Ascending aorta (tissue), 2 donors: ENCODE measurements at regions not wholly inside any gene's neighbourhood (a gene's known extent, or its start where the extent isn't known, plus 50 kb on each side); places are given as distances from the start of the nearest gene placed in this dataset.

Source experiments
- DNase-seq, 2 donors: peaks; one replicate each; pipeline ENCODE4 v3.0.0-alpha.2; 2019; ENCODE audit warnings: low spot score in 2 of 2
- H3K27ac ChIP-seq, 2 donors: fragments of 200-600 bp; sonication (generic); one replicate each; pipeline ENCODE4 v1.5.1; 2016 to 2017; ENCODE audit warnings: mild to moderate bottlenecking in 1 of 2
- H3K27me3 ChIP-seq: fragments of 200-600 bp; sonication (generic); one replicate; pipeline ENCODE4 v1.5.1; 2017
- H3K36me3 ChIP-seq, 2 donors: fragments of 200-600 bp; sonication (generic); one replicate each; pipeline ENCODE4 v1.5.1; 2016
- H3K4me1 ChIP-seq, 2 donors: fragments of 200-600 bp; sonication (generic); one replicate each; pipeline ENCODE4 v1.5.1; 2016 to 2017; ENCODE audit warnings: mild to moderate bottlenecking in 1 of 2
- H3K4me3 ChIP-seq, 2 donors: fragments of 200-600 bp; sonication (generic); one replicate each; pipeline ENCODE4 v1.5.1; 2016 to 2017; ENCODE audit warnings: mild to moderate bottlenecking in 1 of 2
- H3K9me3 ChIP-seq, 2 donors: fragments of 200-600 bp; sonication (generic); one replicate each; pipeline ENCODE4 v1.5.1; 2016
- CTCF ChIP-seq, 3 experiments: fragments of 200-600 bp in 2 of 3; fragments of 450-650 bp in 1 of 3; sonication (generic) in 2 of 3; IDR thresholded peaks; one replicate each; pipeline ENCODE4 v1.5.1; 2016 to 2019; ENCODE audit warnings: antibody characterized with exemption in 3 of 3, mild to moderate bottlenecking in 1 of 3, moderate library complexity in 1 of 3
- intact Hi-C: fragments of 100-400 bp; cut with DNase I; formaldehyde crosslinking; loops from one replicate; pipeline ENCODE4 v1.15.1; 2023

GRCh38 chr13:40456397-40456953, 210.0 kb downstream of the FOXO1 start:
- Histone ChIP-seq H3K4me1 (peaks cover 0 to 20% of the 10 kb centered on the region in 2 donors), H3K27ac (no peak overlapping the region), H3K4me3 (no peak overlapping the region), H3K27me3 (no peaks in the 10 kb centered on the region), H3K9me3 (no peaks in the 10 kb centered on the region), H3K36me3 (no peaks in the 10 kb centered on the region)
- no peak for TF ChIP-seq CTCF (IDR thresholded peaks at IDR 0.05)
- intact Hi-C loops: no loop called here
- DNase-seq: no peak

GRCh38 chr13:40456979-40457553, 209.4 kb downstream of the FOXO1 start:
- intact Hi-C loops: no loop called here
- no peak for DNase-seq
- Histone ChIP-seq H3K27me3 (no peaks in the 10 kb centered on the region), H3K27ac (no peak overlapping the region), H3K4me1 (peaks cover 0 to 15% of the 10 kb centered on the region in 2 donors), H3K36me3 (no peaks in the 10 kb centered on the region), H3K4me3 (no peak overlapping the region), H3K9me3 (no peaks in the 10 kb centered on the region)
- no peak for TF ChIP-seq CTCF (IDR thresholded peaks at IDR 0.05)

- no peak for DNase-seq
- Histone ChIP-seq H3K4me3 (no peak overlapping the region), H3K9me3 (no peaks in the 10 kb centered on the region), H3K4me1 (peaks cover 0 to 6% of the 10 kb centered on the region in 2 donors), H3K27ac (no peak overlapping the region), H3K27me3 (no peaks in the 10 kb centered on the region), H3K36me3 (no peaks in the 10 kb centered on the region)
- intact Hi-C loops: no loop called here
- no peak for TF ChIP-seq CTCF (IDR thresholded peaks at IDR 0.05)
Measured at GRCh38 chr13:40457929-40458719, 208.3 kb downstream of the FOXO1 start.

- intact Hi-C loops: no loop called here
- Histone ChIP-seq H3K9me3 (no peaks in the 10 kb centered on the region), H3K4me3 (no peak overlapping the region), H3K36me3 (no peaks in the 10 kb centered on the region), H3K4me1 (peaks cover 0 to under 1% of the 10 kb centered on the region in 2 donors), H3K27ac (no peak overlapping the region), H3K27me3 (no peaks in the 10 kb centered on the region)
- no peak for TF ChIP-seq CTCF (IDR thresholded peaks at IDR 0.05)
- no peak for DNase-seq
Measured at GRCh38 chr13:40458720-40458990, 207.8 kb downstream of the FOXO1 start.

- intact Hi-C loops: no loop called here
- no peak for TF ChIP-seq CTCF (IDR thresholded peaks at IDR 0.05)
- Histone ChIP-seq H3K27ac (no peak overlapping the region), H3K4me3 (no peak overlapping the region), H3K4me1 (no peaks in the 10 kb centered on the region), H3K27me3 (no peaks in the 10 kb centered on the region), H3K36me3 (no peaks in the 10 kb centered on the region), H3K9me3 (no peaks in the 10 kb centered on the region)
- no peak for DNase-seq
Measured at GRCh38 chr13:40460116-40460515, 206.3 kb downstream of the FOXO1 start.
